ENCODE measurements at regions not wholly inside any gene's neighbourhood (a gene's known extent, or its start where the extent isn't known, plus 50 kb on each side); places are given as distances from the start of the nearest gene placed in this dataset.

DNA sequence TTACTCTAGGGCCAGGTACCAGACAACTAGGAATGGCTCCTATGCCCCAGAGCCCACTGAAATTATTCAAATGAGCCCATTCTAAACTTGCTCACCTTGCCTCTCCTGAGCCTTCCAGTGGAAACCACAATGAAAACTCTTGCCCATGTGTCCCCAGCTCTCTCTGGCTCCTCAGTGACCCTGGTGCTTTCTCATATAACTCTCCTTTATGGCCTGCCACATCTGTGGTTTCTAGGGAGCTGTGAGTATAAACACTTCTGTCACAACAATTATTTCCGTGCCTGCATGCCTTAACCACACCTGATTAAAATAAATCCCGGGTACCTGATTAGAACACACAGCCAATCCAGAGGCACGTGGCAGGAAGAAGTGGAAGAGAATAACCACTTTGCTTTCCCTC is 333.0 kb upstream of the SPRED2 start:
- TF ChIP-seq ELF4 (CRISPR knock-in tag; IDR thresholded peaks at IDR 0.05; ENCODE audit: low read depth) = no peak
- no peak for TF ChIP-seq E2F5 (CRISPR knock-in tag; IDR thresholded peaks at IDR 0.05)
- TF ChIP-seq CTCF (IDR thresholded peaks at IDR 0.05) = no peak
- no peak for TF ChIP-seq MAX (CRISPR knock-in tag; IDR thresholded peaks at IDR 0.05)
- TF ChIP-seq, protein P1, sequence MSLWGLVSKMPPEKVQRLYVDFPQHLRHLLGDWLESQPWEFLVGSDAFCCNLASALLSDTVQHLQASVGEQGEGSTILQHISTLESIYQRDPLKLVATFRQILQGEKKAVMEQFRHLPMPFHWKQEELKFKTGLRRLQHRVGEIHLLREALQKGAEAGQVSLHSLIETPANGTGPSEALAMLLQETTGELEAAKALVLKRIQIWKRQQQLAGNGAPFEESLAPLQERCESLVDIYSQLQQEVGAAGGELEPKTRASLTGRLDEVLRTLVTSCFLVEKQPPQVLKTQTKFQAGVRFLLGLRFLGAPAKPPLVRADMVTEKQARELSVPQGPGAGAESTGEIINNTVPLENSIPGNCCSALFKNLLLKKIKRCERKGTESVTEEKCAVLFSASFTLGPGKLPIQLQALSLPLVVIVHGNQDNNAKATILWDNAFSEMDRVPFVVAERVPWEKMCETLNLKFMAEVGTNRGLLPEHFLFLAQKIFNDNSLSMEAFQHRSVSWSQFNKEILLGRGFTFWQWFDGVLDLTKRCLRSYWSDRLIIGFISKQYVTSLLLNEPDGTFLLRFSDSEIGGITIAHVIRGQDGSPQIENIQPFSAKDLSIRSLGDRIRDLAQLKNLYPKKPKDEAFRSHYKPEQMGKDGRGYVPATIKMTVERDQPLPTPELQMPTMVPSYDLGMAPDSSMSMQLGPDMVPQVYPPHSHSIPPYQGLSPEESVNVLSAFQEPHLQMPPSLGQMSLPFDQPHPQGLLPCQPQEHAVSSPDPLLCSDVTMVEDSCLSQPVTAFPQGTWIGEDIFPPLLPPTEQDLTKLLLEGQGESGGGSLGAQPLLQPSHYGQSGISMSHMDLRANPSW (CRISPR knock-in tag; conservative IDR thresholded peaks at IDR 0.05; ENCODE audit: low read depth) = no peak
- no peak for TF ChIP-seq ZNF423 (CRISPR knock-in tag; IDR thresholded peaks at IDR 0.05)

Measured in WTC11 (cell line).